ENCODE measurements at regions not wholly inside any gene's neighbourhood (a gene's known extent, or its start where the extent isn't known, plus 50 kb on each side); places are given as distances from the start of the nearest gene placed in this dataset.

DNA sequence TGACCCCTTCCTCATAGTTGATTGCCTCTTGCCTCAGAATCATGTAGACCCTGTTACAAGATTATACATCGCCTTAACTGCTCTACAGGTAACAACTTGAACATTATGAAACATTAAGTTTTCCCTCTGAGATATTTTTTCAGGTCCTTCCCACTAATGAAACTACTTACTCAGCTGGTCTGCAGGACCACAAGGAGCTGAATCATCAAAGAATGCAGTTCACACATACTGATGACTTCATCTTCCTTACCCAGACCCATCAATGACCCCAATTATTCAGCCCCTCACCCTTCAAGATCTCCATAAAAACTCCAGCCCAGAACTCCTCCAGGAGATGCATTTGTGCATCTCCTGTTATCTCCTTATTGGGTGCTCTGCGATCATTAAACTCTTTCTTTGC lies 720.9 kb downstream of the RAPGEF2 start:
- no peak for ATAC-seq (ENCODE audit: insufficient read depth, low FRiP score)
- Histone ChIP-seq H3K4me3 (no peak overlapping the region), H3K36me3 (ENCODE audit: control insufficient read depth in 4 of 4, insufficient read depth in 4 of 4, low read length in 4 of 4) (no peaks in the 10 kb centered on the region), H3K9ac (ENCODE audit: insufficient read depth in 1 of 2, low read length in 2 of 2) (no peak overlapping the region), H3K9me3 (ENCODE audit: control insufficient read depth in 4 of 4, insufficient read depth in 3 of 4, low read length in 3 of 4) (no peaks in the 10 kb centered on the region), H3K27me3 (ENCODE audit: control insufficient read depth in 3 of 3, insufficient read depth in 3 of 3, low read length in 2 of 3) (no peaks in the 10 kb centered on the region), H3K27ac (ENCODE audit: low read depth in 1 of 2, low read length in 1 of 2) (no peak overlapping the region), H3K4me1 (ENCODE audit: control insufficient read depth in 5 of 5, insufficient read depth in 5 of 5, low read length in 5 of 5) (no peaks in the 10 kb centered on the region)
- TF ChIP-seq, protein P1, sequence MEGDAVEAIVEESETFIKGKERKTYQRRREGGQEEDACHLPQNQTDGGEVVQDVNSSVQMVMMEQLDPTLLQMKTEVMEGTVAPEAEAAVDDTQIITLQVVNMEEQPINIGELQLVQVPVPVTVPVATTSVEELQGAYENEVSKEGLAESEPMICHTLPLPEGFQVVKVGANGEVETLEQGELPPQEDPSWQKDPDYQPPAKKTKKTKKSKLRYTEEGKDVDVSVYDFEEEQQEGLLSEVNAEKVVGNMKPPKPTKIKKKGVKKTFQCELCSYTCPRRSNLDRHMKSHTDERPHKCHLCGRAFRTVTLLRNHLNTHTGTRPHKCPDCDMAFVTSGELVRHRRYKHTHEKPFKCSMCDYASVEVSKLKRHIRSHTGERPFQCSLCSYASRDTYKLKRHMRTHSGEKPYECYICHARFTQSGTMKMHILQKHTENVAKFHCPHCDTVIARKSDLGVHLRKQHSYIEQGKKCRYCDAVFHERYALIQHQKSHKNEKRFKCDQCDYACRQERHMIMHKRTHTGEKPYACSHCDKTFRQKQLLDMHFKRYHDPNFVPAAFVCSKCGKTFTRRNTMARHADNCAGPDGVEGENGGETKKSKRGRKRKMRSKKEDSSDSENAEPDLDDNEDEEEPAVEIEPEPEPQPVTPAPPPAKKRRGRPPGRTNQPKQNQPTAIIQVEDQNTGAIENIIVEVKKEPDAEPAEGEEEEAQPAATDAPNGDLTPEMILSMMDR (IDR thresholded peaks at IDR 0.05; ENCODE audit: control extremely low read depth, extremely low read depth) = no peak
- DNase-seq = no peak
- WGBS, 2 donors = 82 to 87% methylated on average over 2 of the region's 2 CpGs

DNA sequence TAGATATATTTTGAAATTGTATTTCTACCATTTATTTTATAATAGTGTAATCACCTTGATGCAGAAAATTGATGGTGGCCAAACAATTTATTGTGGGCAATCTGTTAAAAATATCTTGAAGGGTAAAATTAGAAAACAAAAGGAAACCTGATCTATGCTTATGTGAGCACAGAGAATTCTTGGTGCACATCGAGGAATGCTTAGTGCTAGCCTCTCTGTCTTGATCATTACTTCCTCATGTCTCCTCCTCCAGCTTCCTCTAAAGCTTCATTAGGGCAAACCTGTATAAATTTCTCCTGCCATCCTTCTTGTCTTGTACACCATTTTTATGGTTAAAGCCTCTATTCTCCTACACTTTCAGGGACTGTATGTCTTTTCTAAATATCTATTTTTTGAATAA lies 725.8 kb downstream of the RAPGEF2 start:
- ATAC-seq (ENCODE audit: insufficient read depth, low FRiP score) = no peak
- DNase-seq = no peak
- WGBS, 2 donors = 51 to 63% methylated on average over 1 of the region's 1 CpG

DNA sequence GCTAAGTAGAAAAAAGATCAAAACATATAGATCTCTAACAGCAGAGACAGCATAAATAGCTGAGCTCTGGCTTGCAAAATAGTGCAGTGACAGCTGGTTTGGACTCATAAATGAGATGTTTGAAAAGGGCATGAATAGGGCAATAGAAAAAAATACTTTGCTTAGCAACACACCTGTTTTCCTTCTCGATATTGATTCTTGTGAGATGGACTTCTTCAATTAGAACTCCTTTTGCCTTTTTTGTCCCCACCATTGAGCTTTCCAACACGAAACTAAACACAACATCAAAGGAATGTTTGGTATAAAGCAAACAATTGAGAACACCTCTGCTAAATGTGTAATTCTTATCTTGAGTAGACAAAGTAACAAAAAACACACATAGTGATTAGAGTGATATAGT lies 726.3 kb downstream of the RAPGEF2 start:
- no peaks in the 10 kb centered on the region for H3K27me3 ChIP-seq (ENCODE audit: control insufficient read depth in 3 of 3, insufficient read depth in 3 of 3, low read length in 2 of 3)
- H3K27ac ChIP-seq (ENCODE audit: low read depth in 1 of 2, low read length in 1 of 2) = no peak overlapping the region
- no peaks in the 10 kb centered on the region for H3K9me3 ChIP-seq (ENCODE audit: control insufficient read depth in 4 of 4, insufficient read depth in 3 of 4, low read length in 3 of 4)
- H3K36me3 ChIP-seq (ENCODE audit: control insufficient read depth in 4 of 4, insufficient read depth in 4 of 4, low read length in 4 of 4) = no peaks in the 10 kb centered on the region
- no peak for ATAC-seq (ENCODE audit: insufficient read depth, low FRiP score)
- no peak overlapping the region for H3K9ac ChIP-seq (ENCODE audit: insufficient read depth in 1 of 2, low read length in 2 of 2)
- peak in 2 of 3 donors; percentile 1 to 13 for DNase-seq
- 43 to 59% methylated on average over 2 of the region's 2 CpGs for whole genome bisulfite sequencing, 2 donors
- H3K4me1 ChIP-seq (ENCODE audit: control insufficient read depth in 5 of 5, insufficient read depth in 5 of 5, low read length in 5 of 5) = no peaks in the 10 kb centered on the region
- TF ChIP-seq, protein P1 (IDR thresholded peaks at IDR 0.05; ENCODE audit: control extremely low read depth, extremely low read depth) = no peak
- H3K4me3 ChIP-seq = no peak overlapping the region

More for the DNA sequence above, 725.8 kb downstream of the RAPGEF2 start:
- no peak overlapping the region for H3K27ac ChIP-seq (ENCODE audit: low read depth in 1 of 2, low read length in 1 of 2)
- no peaks in the 10 kb centered on the region for H3K4me1 ChIP-seq (ENCODE audit: control insufficient read depth in 5 of 5, insufficient read depth in 5 of 5, low read length in 5 of 5)
- H3K36me3 ChIP-seq (ENCODE audit: control insufficient read depth in 4 of 4, insufficient read depth in 4 of 4, low read length in 4 of 4) = no peaks in the 10 kb centered on the region
- no peaks in the 10 kb centered on the region for H3K9me3 ChIP-seq (ENCODE audit: control insufficient read depth in 4 of 4, insufficient read depth in 3 of 4, low read length in 3 of 4)
- no peaks in the 10 kb centered on the region for H3K27me3 ChIP-seq (ENCODE audit: control insufficient read depth in 3 of 3, insufficient read depth in 3 of 3, low read length in 2 of 3)
- TF ChIP-seq, protein P1 (IDR thresholded peaks at IDR 0.05; ENCODE audit: control extremely low read depth, extremely low read depth) = no peak
- no peak overlapping the region for H3K9ac ChIP-seq (ENCODE audit: insufficient read depth in 1 of 2, low read length in 2 of 2)
- no peak overlapping the region for H3K4me3 ChIP-seq

DNA sequence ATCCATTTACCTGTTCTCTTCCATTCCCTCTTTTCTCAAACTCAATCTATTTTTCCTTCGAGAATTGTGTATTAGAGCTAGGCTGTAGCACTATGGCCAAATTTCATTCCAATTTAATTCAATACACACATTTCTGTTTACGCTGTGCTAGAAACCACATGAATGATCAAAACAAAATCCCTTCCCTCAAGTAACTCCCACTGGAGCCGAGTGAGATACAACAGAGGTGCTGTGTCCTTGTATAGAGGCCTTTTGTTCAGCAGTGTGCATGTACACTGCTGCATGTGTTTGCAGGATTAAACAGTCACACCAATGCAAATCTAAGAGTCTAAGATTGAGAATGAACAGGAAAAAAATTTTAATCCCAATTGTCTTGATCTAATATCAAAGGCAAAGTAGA lies 734.2 kb downstream of the RAPGEF2 start:
- ATAC-seq (ENCODE audit: insufficient read depth, low FRiP score) (no peak), DNase-seq (no peak)
- no peak overlapping the region for H3K27ac ChIP-seq (ENCODE audit: low read depth in 1 of 2, low read length in 1 of 2)
- no peaks in the 10 kb centered on the region for H3K4me1 ChIP-seq (ENCODE audit: control insufficient read depth in 5 of 5, insufficient read depth in 5 of 5, low read length in 5 of 5)
- H3K36me3 ChIP-seq (ENCODE audit: control insufficient read depth in 4 of 4, insufficient read depth in 4 of 4, low read length in 4 of 4) = no peaks in the 10 kb centered on the region
- H3K4me3 ChIP-seq = no peak overlapping the region
- no peaks in the 10 kb centered on the region for H3K27me3 ChIP-seq (ENCODE audit: control insufficient read depth in 3 of 3, insufficient read depth in 3 of 3, low read length in 2 of 3)
- no peaks in the 10 kb centered on the region for H3K9me3 ChIP-seq (ENCODE audit: control insufficient read depth in 4 of 4, insufficient read depth in 3 of 4, low read length in 3 of 4)
- TF ChIP-seq, protein P1 (IDR thresholded peaks at IDR 0.05; ENCODE audit: control extremely low read depth, extremely low read depth) = no peak
- no peak overlapping the region for H3K9ac ChIP-seq (ENCODE audit: insufficient read depth in 1 of 2, low read length in 2 of 2)
- 83 to 84% methylated on average over 3 of the region's 3 CpGs for WGBS, 2 donors

Measured in lung (tissue), 11 donors.